ENCODE measurements at regions not wholly inside any gene's neighbourhood (a gene's known extent, or its start where the extent isn't known, plus 50 kb on each side); places are given as distances from the start of the nearest gene placed in this dataset.

DNA sequence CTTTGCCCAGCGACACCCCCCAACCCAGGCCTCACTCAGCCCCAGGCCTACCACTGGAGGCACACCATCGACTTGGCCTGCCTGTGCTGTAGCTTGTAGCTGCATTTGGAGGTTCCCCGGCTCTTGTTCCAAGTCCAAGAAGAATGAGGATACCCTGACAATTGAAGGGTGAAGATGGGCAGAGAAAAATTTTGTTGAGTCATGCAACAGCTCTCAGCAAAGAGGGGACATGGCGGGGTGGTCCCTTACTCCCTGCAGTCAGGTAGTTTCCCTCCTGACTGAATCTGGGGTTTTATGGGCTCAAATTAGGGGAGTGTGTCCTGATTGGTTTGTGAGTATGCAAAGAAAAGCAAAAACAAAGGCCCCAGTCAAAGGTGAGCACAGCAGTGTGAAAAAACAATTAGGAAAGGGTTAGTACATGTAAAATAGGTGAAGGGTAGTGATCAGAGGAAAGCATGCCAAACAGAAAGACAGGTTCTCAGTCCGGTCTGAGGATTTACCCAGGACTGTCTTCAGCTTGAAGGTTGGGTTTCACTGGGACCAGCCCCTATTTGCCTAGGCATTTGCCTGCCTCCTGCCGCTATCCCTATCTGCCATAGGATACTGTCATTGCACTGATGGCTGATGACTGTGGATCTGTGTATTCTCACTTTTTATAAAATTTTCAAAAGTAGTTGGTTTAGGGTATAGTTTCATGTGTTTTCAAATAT, 316.4 kb upstream of the RND3 start:
- TF ChIP-seq, protein P1, sequence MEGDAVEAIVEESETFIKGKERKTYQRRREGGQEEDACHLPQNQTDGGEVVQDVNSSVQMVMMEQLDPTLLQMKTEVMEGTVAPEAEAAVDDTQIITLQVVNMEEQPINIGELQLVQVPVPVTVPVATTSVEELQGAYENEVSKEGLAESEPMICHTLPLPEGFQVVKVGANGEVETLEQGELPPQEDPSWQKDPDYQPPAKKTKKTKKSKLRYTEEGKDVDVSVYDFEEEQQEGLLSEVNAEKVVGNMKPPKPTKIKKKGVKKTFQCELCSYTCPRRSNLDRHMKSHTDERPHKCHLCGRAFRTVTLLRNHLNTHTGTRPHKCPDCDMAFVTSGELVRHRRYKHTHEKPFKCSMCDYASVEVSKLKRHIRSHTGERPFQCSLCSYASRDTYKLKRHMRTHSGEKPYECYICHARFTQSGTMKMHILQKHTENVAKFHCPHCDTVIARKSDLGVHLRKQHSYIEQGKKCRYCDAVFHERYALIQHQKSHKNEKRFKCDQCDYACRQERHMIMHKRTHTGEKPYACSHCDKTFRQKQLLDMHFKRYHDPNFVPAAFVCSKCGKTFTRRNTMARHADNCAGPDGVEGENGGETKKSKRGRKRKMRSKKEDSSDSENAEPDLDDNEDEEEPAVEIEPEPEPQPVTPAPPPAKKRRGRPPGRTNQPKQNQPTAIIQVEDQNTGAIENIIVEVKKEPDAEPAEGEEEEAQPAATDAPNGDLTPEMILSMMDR (IDR thresholded peaks at IDR 0.05): no peak
- TF ChIP-seq POLR2A (IDR thresholded peaks at IDR 0.05; ENCODE audit: low read depth) (no peak), EP300 (IDR thresholded peaks at IDR 0.05) (no peak)

All from esophagus muscularis mucosa (tissue), 4 donors.